SK-N-SH treated with all-trans-retinoic acid at 6 μM for 48 hours (cell line): ENCODE measurements at regions not wholly inside any gene's neighbourhood (a gene's known extent, or its start where the extent isn't known, plus 50 kb on each side); places are given as distances from the start of the nearest gene placed in this dataset.

Experiments used
- CSDC2 ChIP-seq: fragments of 250-450 bp; sonication (Bioruptor Pico); IDR thresholded peaks from 2 replicates; pipeline ENCODE4 v1.5.0; 2020; ENCODE audit warnings: mild to moderate bottlenecking, moderate library complexity
- ESRRG ChIP-seq: fragments of 250-450 bp; sonication (Bioruptor Pico); IDR thresholded peaks from 2 replicates; pipeline ENCODE4 v1.6.1; 2021; ENCODE audit warnings: mild to moderate bottlenecking

DNA sequence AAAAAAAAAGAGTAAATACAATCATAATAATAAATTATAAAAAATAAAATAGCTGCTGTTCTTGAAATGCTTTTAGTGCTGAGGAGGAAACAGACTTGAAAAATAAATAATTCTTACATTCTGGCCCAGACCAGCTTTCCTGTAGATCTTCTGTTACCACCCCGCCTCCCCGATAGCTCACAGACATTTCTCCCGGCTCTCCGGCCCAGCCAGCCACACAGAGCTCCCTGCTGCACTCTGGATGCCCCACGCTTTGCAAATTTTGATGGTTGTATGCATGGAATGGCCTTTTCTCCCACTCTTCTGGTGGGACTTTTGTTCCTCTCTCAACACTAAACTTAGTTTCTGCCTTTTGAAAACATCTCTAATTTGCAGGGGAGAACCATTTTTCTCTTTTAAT is 249.3 kb downstream of the ATP23 start:
- TF ChIP-seq CSDC2 (CRISPR knock-in tag), result no peak
- TF ChIP-seq ESRRG (CRISPR knock-in tag), result no peak
